Lung (tissue), 11 donors: ENCODE measurements at regions not wholly inside any gene's neighbourhood (a gene's known extent, or its start where the extent isn't known, plus 50 kb on each side); places are given as distances from the start of the nearest gene placed in this dataset.
A peak's percentile ranks its signal among the peaks of the same experiment; 100 is the strongest.

Experiments used
- ATAC-seq: fragments of 200-7000 bp; cut with Tn5 transposase; one replicate; pipeline ENCODE4 v1.9.1; 2020; ENCODE audit warnings: moderate number of reproducible peaks; ENCODE audit not compliant: insufficient read depth, low FRiP score
- DNase-seq, 3 donors: peaks; one replicate each; pipeline ENCODE4 v3.0.0-alpha.2; 2013 to 2017
- H3K27ac ChIP-seq, 2 donors: one replicate each; pipeline ENCODE4 v1.5.1; 2013; ENCODE audit warnings: mild to moderate bottlenecking in 2 of 2, moderate library complexity in 2 of 2, control low read depth in 1 of 2, inconsistent platforms in 1 of 2, low read depth in 1 of 2, low read length in 1 of 2
- H3K27me3 ChIP-seq, 3 donors: one replicate each; pipeline ENCODE4 v1.5.1; 2013; ENCODE audit warnings: low read length in 2 of 3; ENCODE audit not compliant: control insufficient read depth in 3 of 3, insufficient read depth in 3 of 3
- H3K36me3 ChIP-seq, 4 donors: one replicate each; pipeline ENCODE4 v1.5.1; 2013; ENCODE audit warnings: low read length in 4 of 4, mild to moderate bottlenecking in 1 of 4, moderate library complexity in 1 of 4; ENCODE audit not compliant: control insufficient read depth in 4 of 4, insufficient read depth in 4 of 4
- H3K4me1 ChIP-seq, 5 donors: one replicate each; pipeline ENCODE4 v1.5.1; 2013; ENCODE audit warnings: low read length in 5 of 5, mild to moderate bottlenecking in 2 of 5, moderate library complexity in 1 of 5; ENCODE audit not compliant: control insufficient read depth in 5 of 5, insufficient read depth in 5 of 5
- H3K4me3 ChIP-seq: one replicate; pipeline ENCODE4 v1.5.1; 2013; ENCODE audit warnings: mild to moderate bottlenecking, control low read depth, moderate library complexity
- H3K9ac ChIP-seq, 2 donors: one replicate each; pipeline ENCODE4 v1.5.1; 2013; ENCODE audit warnings: low read length in 2 of 2, control low read depth in 1 of 2; ENCODE audit not compliant: insufficient read depth in 1 of 2
- H3K9me3 ChIP-seq, 4 donors: one replicate each; pipeline ENCODE4 v1.5.1; 2013; ENCODE audit warnings: low read length in 3 of 4, mild to moderate bottlenecking in 1 of 4, moderate library complexity in 1 of 4; ENCODE audit not compliant: control insufficient read depth in 4 of 4, insufficient read depth in 3 of 4
- CTCF ChIP-seq: IDR thresholded peaks from 2 replicates; pipeline ENCODE4 v1.5.1; 2012; ENCODE audit warnings: mild to moderate bottlenecking; ENCODE audit errors: control extremely low read depth, extremely low read depth
- WGBS, 2 donors: extraction: QIAGEN DNeasy Blood & Tissue Kit; methylation state at CpG; one replicate each; pipeline ENCODE4 v1.1.7; 2013; 5-methylcytosine and 5-hydroxymethylcytosine counted together
- donor health status: control.
- donor health status: control.
- donor health status: Bipolar disorder and iron deficiency.
- donor health status: healthy.
- donor health status: DM: yes; HTN: yes; CAD: no.

GRCh38 chr16:16833165-16833564 is 454.2 kb downstream of the NPIPA7 start:
- Histone ChIP-seq H3K9ac (no peak overlapping the region), H3K36me3 (no peaks in the 10 kb centered on the region), H3K27me3 (peaks cover 0 to 3% (median 0%) of the 10 kb centered on the region in 3 donors), H3K27ac (no peak overlapping the region), H3K4me3 (no peak overlapping the region), H3K4me1 (no peaks in the 10 kb centered on the region), H3K9me3 (peaks cover 0 to 4% (median 0%) of the 10 kb centered on the region in 4 donors)
- whole genome bisulfite sequencing, 2 donors: 86 to 90% methylated on average over 3 of the region's 3 CpGs
- DNase-seq (no peak), ATAC-seq (no peak)
- TF ChIP-seq CTCF: no peak

- no peaks in the 10 kb centered on the region for H3K27me3 ChIP-seq
- ATAC-seq (no peak), DNase-seq (peak in 1 of 3 donors; percentile 3)
- no peak overlapping the region for H3K4me3 ChIP-seq
- no peak overlapping the region for H3K27ac ChIP-seq
- no peaks in the 10 kb centered on the region for H3K36me3 ChIP-seq
- H3K9me3 ChIP-seq: peaks cover 0 to 3% (median 0%) of the 10 kb centered on the region in 4 donors
- no peaks in the 10 kb centered on the region for H3K4me1 ChIP-seq
- 67 to 82% methylated on average over 5 of the region's 5 CpGs for WGBS, 2 donors
- H3K9ac ChIP-seq: no peak overlapping the region
- TF ChIP-seq CTCF: no peak
These were observed 471.3 kb downstream of the NPIPA7 start for GRCh38 chr16:16850274-16850673.

GRCh38 chr16:16857012-16857411 is 478.1 kb downstream of the NPIPA7 start:
- no peaks in the 10 kb centered on the region for H3K4me1 ChIP-seq
- no peak overlapping the region for H3K27ac ChIP-seq
- no peaks in the 10 kb centered on the region for H3K9me3 ChIP-seq
- no peak for DNase-seq
- ATAC-seq: no peak
- H3K4me3 ChIP-seq: no peak overlapping the region
- H3K27me3 ChIP-seq: peaks cover 0 to 2% (median 0%) of the 10 kb centered on the region in 3 donors
- TF ChIP-seq CTCF: no peak
- no peaks in the 10 kb centered on the region for H3K36me3 ChIP-seq
- WGBS, 2 donors: 0% methylated on average over 1 of the region's 1 CpG
- H3K9ac ChIP-seq: no peak overlapping the region

GRCh38 chr16:16857603-16858283 is 478.8 kb downstream of the NPIPA7 start:
- ATAC-seq (no peak), DNase-seq (no peak)
- Histone ChIP-seq H3K4me3 (no peak overlapping the region), H3K27me3 (peaks cover 0 to 2% (median 0%) of the 10 kb centered on the region in 3 donors), H3K36me3 (no peaks in the 10 kb centered on the region), H3K9me3 (no peaks in the 10 kb centered on the region), H3K9ac (no peak overlapping the region), H3K4me1 (no peaks in the 10 kb centered on the region), H3K27ac (no peak overlapping the region)
- no peak for TF ChIP-seq CTCF
- 32 to 45% methylated on average over 5 of the region's 5 CpGs for WGBS, 2 donors
